ENCODE measurements at regions not wholly inside any gene's neighbourhood (a gene's known extent, or its start where the extent isn't known, plus 50 kb on each side); places are given as distances from the start of the nearest gene placed in this dataset.

GRCh38 chr18:64972545-64972944 is 778.3 kb upstream of the CDH7 start:
- no peaks in the 10 kb centered on the region for H3K4me1 ChIP-seq (ENCODE audit: control insufficient read depth, insufficient read depth, low read length)
- no peak overlapping the region for H3K4me3 Mint-ChIP-seq
- no peak for DNase-seq

GRCh38 chr18:64966667-64967066 is 784.1 kb upstream of the CDH7 start:
- peak; percentile 63 for DNase-seq
- H3K27me3 Mint-ChIP-seq (ENCODE audit: insufficient read depth): no peaks in the 10 kb centered on the region
- no peak overlapping the region for H3K4me3 Mint-ChIP-seq

More at GRCh38 chr18:64972545-64972944, 778.3 kb upstream of the CDH7 start:
- Histone ChIP-seq H3K9me3 (ENCODE audit: control insufficient read depth, low read length) (no peaks in the 10 kb centered on the region), H3K4me3 (ENCODE audit: low read length) (no peak overlapping the region), H3K9ac (ENCODE audit: extremely low read depth, low read length, poor library complexity, severe bottlenecking) (no peak overlapping the region), H3K36me3 (ENCODE audit: control insufficient read depth, insufficient read depth, low read length) (no peaks in the 10 kb centered on the region), H3K27ac (ENCODE audit: low read depth, low read length) (no peak overlapping the region), H3K27me3 (ENCODE audit: control insufficient read depth, insufficient read depth, low read length, poor library complexity, severe bottlenecking) (no peaks in the 10 kb centered on the region)
- Mint-ChIP-seq H3K27me3 (ENCODE audit: insufficient read depth) (no peaks in the 10 kb centered on the region), H3K9me3 (no peaks in the 10 kb centered on the region), H3K4me1 (no peaks in the 10 kb centered on the region), H3K27ac (no peak overlapping the region), H3K36me3 (ENCODE audit: low read depth) (no peaks in the 10 kb centered on the region)
- TF ChIP-seq, protein P1, sequence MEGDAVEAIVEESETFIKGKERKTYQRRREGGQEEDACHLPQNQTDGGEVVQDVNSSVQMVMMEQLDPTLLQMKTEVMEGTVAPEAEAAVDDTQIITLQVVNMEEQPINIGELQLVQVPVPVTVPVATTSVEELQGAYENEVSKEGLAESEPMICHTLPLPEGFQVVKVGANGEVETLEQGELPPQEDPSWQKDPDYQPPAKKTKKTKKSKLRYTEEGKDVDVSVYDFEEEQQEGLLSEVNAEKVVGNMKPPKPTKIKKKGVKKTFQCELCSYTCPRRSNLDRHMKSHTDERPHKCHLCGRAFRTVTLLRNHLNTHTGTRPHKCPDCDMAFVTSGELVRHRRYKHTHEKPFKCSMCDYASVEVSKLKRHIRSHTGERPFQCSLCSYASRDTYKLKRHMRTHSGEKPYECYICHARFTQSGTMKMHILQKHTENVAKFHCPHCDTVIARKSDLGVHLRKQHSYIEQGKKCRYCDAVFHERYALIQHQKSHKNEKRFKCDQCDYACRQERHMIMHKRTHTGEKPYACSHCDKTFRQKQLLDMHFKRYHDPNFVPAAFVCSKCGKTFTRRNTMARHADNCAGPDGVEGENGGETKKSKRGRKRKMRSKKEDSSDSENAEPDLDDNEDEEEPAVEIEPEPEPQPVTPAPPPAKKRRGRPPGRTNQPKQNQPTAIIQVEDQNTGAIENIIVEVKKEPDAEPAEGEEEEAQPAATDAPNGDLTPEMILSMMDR (conservative IDR thresholded peaks at IDR 0.05): peak; percentile 29
- WGBS, 2 experiments (ENCODE audit: insufficient coverage in 1 of 2, insufficient read length in 1 of 2): 86 to 89% methylated on average over 1 to 2 of the region's 2 CpGs

DNA sequence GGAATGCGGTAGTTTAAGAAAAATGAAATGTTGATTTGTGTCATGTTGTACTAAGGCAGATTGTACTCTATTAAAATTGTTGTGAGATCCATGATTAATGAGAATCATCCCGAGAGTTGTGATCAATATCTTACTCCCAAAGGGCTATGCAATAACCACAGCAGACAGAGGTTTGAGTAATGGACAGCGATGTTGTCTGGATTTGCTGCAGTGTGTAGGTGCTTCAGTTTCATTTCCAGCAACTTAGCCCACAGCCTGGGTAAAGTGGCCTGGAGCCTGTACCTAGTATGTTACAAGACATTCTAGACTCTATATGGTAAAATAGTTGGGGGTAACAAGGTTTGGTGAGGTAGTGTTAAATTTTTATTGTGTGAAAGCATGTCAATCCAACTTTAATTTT is 794.3 kb upstream of the CDH7 start:
- whole genome bisulfite sequencing, 2 experiments (ENCODE audit: insufficient coverage in 1 of 2, insufficient read length in 1 of 2): 88 to 93% methylated on average over 3 of the region's 3 CpGs
- DNase-seq: no peak
- no peaks in the 10 kb centered on the region for H3K9me3 ChIP-seq (ENCODE audit: control insufficient read depth, low read length)

More at GRCh38 chr18:64966667-64967066, 784.1 kb upstream of the CDH7 start:
- Mint-ChIP-seq H3K36me3 (ENCODE audit: low read depth) (no peaks in the 10 kb centered on the region), H3K27ac (no peak overlapping the region), H3K9me3 (no peaks in the 10 kb centered on the region), H3K4me1 (no peaks in the 10 kb centered on the region)
- no peak overlapping the region for H3K27ac ChIP-seq (ENCODE audit: low read depth, low read length)
- H3K9ac ChIP-seq (ENCODE audit: extremely low read depth, low read length, poor library complexity, severe bottlenecking): no peak overlapping the region
- no peaks in the 10 kb centered on the region for H3K9me3 ChIP-seq (ENCODE audit: control insufficient read depth, low read length)
- TF ChIP-seq, protein P1 (conservative IDR thresholded peaks at IDR 0.05): peak; percentile 69
- no peaks in the 10 kb centered on the region for H3K36me3 ChIP-seq (ENCODE audit: control insufficient read depth, insufficient read depth, low read length)
- no peaks in the 10 kb centered on the region for H3K27me3 ChIP-seq (ENCODE audit: control insufficient read depth, insufficient read depth, low read length, poor library complexity, severe bottlenecking)
- no peak overlapping the region for H3K4me3 ChIP-seq (ENCODE audit: low read length)
- H3K4me1 ChIP-seq (ENCODE audit: control insufficient read depth, insufficient read depth, low read length): no peaks in the 10 kb centered on the region

More for the DNA sequence above, 794.3 kb upstream of the CDH7 start:
- Mint-ChIP-seq H3K4me3 (no peak overlapping the region), H3K9me3 (no peaks in the 10 kb centered on the region), H3K36me3 (ENCODE audit: low read depth) (no peaks in the 10 kb centered on the region), H3K4me1 (no peaks in the 10 kb centered on the region), H3K27ac (no peak overlapping the region), H3K27me3 (ENCODE audit: insufficient read depth) (no peaks in the 10 kb centered on the region)
- TF ChIP-seq, protein P1 (conservative IDR thresholded peaks at IDR 0.05): no peak
- no peak overlapping the region for H3K27ac ChIP-seq (ENCODE audit: low read depth, low read length)
- no peaks in the 10 kb centered on the region for H3K27me3 ChIP-seq (ENCODE audit: control insufficient read depth, insufficient read depth, low read length, poor library complexity, severe bottlenecking)
- H3K36me3 ChIP-seq (ENCODE audit: control insufficient read depth, insufficient read depth, low read length): no peaks in the 10 kb centered on the region
- H3K9ac ChIP-seq (ENCODE audit: extremely low read depth, low read length, poor library complexity, severe bottlenecking): no peak overlapping the region
- H3K4me3 ChIP-seq (ENCODE audit: low read length): no peak overlapping the region
- no peaks in the 10 kb centered on the region for H3K4me1 ChIP-seq (ENCODE audit: control insufficient read depth, insufficient read depth, low read length)

All from endodermal cell (in vitro differentiated cells).